ENCODE measurements at regions not wholly inside any gene's neighbourhood (a gene's known extent, or its start where the extent isn't known, plus 50 kb on each side); places are given as distances from the start of the nearest gene placed in this dataset.

- no peak overlapping the region for H3K27ac ChIP-seq
- TF ChIP-seq CTCF (conservative IDR thresholded peaks at IDR 0.05): no peak
Observed at GRCh38 chr11:129740125-129740719, 75.4 kb upstream of the TMEM45B start.

DNA sequence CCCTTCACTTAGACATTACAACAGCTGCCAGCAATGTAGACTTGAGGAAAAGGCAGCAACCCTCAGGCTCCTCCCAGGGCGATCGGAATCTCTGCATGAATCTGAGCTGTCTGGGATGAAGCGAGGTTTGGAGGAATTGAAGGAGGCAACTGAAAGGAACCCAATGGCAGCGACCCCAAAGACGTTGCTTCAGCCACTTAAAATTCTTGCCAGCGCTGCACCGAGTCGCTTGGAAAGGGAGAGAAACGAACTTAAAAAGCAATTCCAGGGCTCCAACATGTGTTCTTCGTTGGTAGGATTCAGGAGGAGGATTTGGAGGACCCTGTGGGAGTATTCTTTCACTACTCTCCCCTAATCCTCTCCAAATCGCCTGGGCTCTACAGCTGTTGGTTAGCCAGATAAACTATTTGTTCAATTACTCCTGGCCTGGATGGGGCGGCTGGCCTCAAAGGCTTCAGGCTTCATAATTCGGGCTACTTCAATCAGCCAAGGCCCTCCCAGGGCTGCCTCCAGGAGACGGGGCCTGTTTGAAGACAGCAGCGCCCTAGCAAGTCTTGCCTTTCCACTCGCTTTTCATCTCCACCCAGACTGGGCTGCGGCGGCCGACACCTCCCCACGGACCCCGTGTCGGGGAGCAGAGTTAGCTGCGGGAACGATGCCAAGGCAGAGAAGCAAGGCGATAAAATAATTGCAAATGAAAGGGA is 72.4 kb upstream of the TMEM45B start:
- H3K27ac ChIP-seq: no peak overlapping the region
- TF ChIP-seq CTCF (conservative IDR thresholded peaks at IDR 0.05): no peak

DNA sequence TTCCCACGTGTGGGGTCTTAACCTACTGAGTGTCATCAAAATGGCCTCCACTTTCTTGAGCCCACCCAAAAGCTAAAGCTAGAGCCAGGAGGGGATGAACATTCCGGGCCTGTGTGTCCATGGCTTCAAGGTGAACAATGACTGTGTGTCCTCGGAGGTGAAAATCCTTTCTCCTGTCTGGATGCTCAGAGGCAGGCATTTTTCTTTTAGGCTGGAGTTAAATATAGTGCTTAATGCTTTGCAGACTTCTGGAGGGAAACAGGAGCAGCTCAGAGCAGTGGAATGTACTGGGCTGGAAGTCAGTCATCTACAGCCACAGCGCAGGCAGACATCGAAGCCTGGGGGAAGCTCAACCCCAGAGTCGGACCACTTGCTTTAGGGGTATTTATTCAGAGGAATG is 68.6 kb upstream of the TMEM45B start:
- TF ChIP-seq CTCF (conservative IDR thresholded peaks at IDR 0.05): no peak

DNA sequence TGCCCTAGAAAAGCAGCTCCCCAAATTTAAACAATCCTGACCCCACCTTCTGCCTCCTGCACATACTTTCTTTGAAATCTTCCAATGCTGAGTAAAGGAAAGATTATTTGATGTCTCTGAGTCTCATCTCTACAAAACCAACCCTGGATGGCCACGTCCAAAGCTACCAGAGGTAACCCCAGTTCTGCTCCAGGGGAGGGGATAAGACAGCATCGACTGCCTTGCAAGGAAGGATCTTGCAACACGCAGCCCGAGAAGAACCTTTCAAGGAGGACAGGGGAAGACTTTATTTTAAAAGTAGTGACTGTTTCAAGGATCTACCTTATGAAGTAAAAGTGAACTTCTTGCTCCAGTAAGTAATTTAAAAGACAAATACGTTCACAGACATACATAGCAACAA is 66.5 kb upstream of the TMEM45B start:
- H3K27ac ChIP-seq: no peak overlapping the region
- no peak for TF ChIP-seq CTCF (conservative IDR thresholded peaks at IDR 0.05)

More for the DNA sequence above, 68.6 kb upstream of the TMEM45B start:
- no peak overlapping the region for H3K27ac ChIP-seq

DNA sequence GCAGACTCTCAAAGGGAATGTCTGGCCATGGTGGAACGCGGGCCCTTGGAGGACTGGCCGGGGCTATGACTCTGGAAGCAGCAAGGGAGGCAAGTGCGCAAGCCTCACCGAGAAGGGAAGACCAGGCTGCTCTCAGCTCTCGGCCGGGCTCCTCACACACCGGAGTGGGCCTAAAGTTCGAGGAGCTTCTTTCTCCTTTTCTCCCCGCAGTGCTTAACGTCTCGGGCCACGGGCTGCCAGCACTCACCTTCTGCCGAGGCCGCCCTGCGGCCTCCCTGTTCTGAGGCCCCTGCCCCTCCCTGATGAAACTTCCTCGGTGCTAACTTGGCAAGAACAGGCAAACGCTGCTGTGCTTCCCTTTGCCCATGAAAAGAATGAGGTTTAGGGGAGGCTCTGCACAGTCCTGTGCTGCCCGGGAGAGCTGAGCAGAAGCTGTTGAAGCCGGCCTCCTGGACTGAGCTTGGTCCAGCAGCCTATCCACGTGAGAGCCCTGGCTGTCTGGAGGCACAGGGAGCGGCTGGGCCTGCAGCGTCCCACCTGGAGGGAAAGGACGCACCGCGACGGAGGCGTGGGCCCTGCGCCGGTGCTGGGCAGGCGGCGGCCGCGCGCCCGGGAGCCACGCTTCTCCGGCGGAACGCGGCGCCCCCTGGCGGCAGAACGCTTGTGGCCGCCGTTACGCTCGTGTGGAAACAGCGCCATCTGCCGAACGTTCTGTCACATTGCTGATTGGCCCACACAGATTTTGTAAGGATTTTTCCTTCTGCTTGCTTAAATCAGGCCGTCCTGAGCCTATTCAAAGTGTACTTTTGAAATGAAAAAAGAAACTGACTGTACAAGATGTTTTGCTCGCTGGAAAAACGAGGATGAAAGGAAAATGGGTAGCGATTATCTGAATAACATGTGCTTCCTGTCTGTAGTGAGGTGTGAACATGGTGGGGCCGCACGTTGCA is 65.0 kb upstream of the TMEM45B start:
- peak; percentile 99 for TF ChIP-seq CTCF (conservative IDR thresholded peaks at IDR 0.05)
- H3K27ac ChIP-seq: peak overlapping the region; percentile 39

DNA sequence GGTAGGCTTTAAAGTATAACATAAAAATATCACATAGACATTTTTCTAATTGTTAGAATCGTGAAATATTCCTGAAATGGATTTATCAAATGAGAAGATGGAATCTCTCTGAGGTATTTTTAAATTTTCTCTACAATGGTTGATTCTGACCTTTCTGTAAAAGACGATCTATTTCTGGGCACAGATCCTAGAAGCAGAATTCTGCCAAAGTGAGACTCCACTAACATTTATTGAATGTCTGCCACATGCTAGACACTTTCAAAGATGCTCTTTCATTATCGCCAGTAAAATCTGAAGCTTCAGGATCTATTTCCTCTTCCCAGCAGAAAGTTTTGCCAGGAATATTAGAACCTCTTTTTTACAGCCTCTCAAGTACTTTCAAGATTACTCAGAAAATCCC is 64.1 kb upstream of the TMEM45B start:
- no peak overlapping the region for H3K27ac ChIP-seq
- TF ChIP-seq CTCF (conservative IDR thresholded peaks at IDR 0.05): no peak

DNA sequence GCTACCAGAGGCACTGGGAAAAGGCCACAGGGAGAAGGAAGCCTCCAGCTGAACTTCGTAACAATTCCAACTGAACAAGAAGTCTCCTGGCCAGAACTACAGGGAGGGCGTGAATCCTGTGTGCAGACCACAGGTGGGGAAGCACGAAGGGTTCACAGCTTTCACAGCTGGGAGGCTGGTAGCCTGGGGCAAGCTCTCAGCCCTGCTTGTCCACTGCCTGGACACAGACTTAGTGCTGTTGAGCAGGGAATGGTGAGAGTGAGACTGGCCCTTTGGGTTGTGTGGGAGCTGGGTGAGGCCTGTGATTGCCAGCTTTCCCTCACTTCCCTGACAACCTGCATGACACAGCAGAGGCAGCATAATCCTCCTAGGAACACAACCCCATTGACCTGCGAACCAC is 52.1 kb upstream of the TMEM45B start:
- peak overlapping the region; percentile 69 for H3K27ac ChIP-seq

GRCh38 chr11:129764204-129764603 is 51.4 kb upstream of the TMEM45B start:
- H3K27ac ChIP-seq: peak overlapping the region; percentile 69

Data from VCaP (cell line).